ENCODE measurements at regions not wholly inside any gene's neighbourhood (a gene's known extent, or its start where the extent isn't known, plus 50 kb on each side); places are given as distances from the start of the nearest gene placed in this dataset.

GRCh38 chr6:99091985-99092384, 144.2 kb upstream of the FBXL4 start:
- TF ChIP-seq CTCF (IDR thresholded peaks at IDR 0.05; ENCODE audit: unreplicated experiment): no peak
- no peak overlapping the region for H3K4me3 Mint-ChIP-seq (ENCODE audit: unreplicated experiment)
- H3K27ac Mint-ChIP-seq (ENCODE audit: unreplicated experiment): no peak overlapping the region
- no peak for DNase-seq (ENCODE audit: low spot score)
- H3K27me3 Mint-ChIP-seq (ENCODE audit: unreplicated experiment): peaks cover 3% of the 10 kb centered on the region
- no peaks in the 10 kb centered on the region for H3K9me3 Mint-ChIP-seq (ENCODE audit: unreplicated experiment)
- H3K4me1 Mint-ChIP-seq (ENCODE audit: unreplicated experiment): peaks cover 44% of the 10 kb centered on the region
- H3K36me3 Mint-ChIP-seq (ENCODE audit: low read depth, unreplicated experiment): no peaks in the 10 kb centered on the region

- Mint-ChIP-seq H3K36me3 (ENCODE audit: low read depth, unreplicated experiment) (no peaks in the 10 kb centered on the region), H3K9me3 (ENCODE audit: unreplicated experiment) (no peaks in the 10 kb centered on the region), H3K27me3 (ENCODE audit: unreplicated experiment) (peaks cover 2% of the 10 kb centered on the region), H3K4me3 (ENCODE audit: unreplicated experiment) (no peak overlapping the region), H3K27ac (ENCODE audit: unreplicated experiment) (no peak overlapping the region), H3K4me1 (ENCODE audit: unreplicated experiment) (peaks cover 5% of the 10 kb centered on the region)
- DNase-seq (ENCODE audit: low spot score): no peak
- no peak for TF ChIP-seq CTCF (IDR thresholded peaks at IDR 0.05; ENCODE audit: unreplicated experiment)
Measured at GRCh38 chr6:99080191-99080590, 132.4 kb upstream of the FBXL4 start.

GRCh38 chr6:99079058-99079457, 131.3 kb upstream of the FBXL4 start:
- peaks cover 5% of the 10 kb centered on the region for H3K4me1 Mint-ChIP-seq (ENCODE audit: unreplicated experiment)
- peaks cover 2% of the 10 kb centered on the region for H3K27me3 Mint-ChIP-seq (ENCODE audit: unreplicated experiment)

GRCh38 chr6:99073223-99073622, 125.5 kb upstream of the FBXL4 start:
- no peak overlapping the region for H3K4me3 Mint-ChIP-seq (ENCODE audit: unreplicated experiment)
- TF ChIP-seq CTCF (IDR thresholded peaks at IDR 0.05; ENCODE audit: unreplicated experiment): no peak
- H3K4me1 Mint-ChIP-seq (ENCODE audit: unreplicated experiment): no peaks in the 10 kb centered on the region
- no peaks in the 10 kb centered on the region for H3K36me3 Mint-ChIP-seq (ENCODE audit: low read depth, unreplicated experiment)
- no peak overlapping the region for H3K27ac Mint-ChIP-seq (ENCODE audit: unreplicated experiment)
- H3K9me3 Mint-ChIP-seq (ENCODE audit: unreplicated experiment): no peaks in the 10 kb centered on the region
- H3K27me3 Mint-ChIP-seq (ENCODE audit: unreplicated experiment): no peaks in the 10 kb centered on the region
- DNase-seq (ENCODE audit: low spot score): no peak

More at GRCh38 chr6:99079058-99079457, 131.3 kb upstream of the FBXL4 start:
- Mint-ChIP-seq H3K4me3 (ENCODE audit: unreplicated experiment) (no peak overlapping the region), H3K36me3 (ENCODE audit: low read depth, unreplicated experiment) (no peaks in the 10 kb centered on the region), H3K9me3 (ENCODE audit: unreplicated experiment) (no peaks in the 10 kb centered on the region), H3K27ac (ENCODE audit: unreplicated experiment) (no peak overlapping the region)
- TF ChIP-seq CTCF (IDR thresholded peaks at IDR 0.05; ENCODE audit: unreplicated experiment): no peak
- no peak for DNase-seq (ENCODE audit: low spot score)

- TF ChIP-seq CTCF (IDR thresholded peaks at IDR 0.05; ENCODE audit: unreplicated experiment): no peak
Measured at GRCh38 chr6:99066044-99066443, 118.3 kb upstream of the FBXL4 start.

More at GRCh38 chr6:99066044-99066443, 118.3 kb upstream of the FBXL4 start:
- H3K36me3 Mint-ChIP-seq (ENCODE audit: low read depth, unreplicated experiment): no peaks in the 10 kb centered on the region
- DNase-seq (ENCODE audit: low spot score): no peak
- H3K9me3 Mint-ChIP-seq (ENCODE audit: unreplicated experiment): no peaks in the 10 kb centered on the region
- no peak overlapping the region for H3K27ac Mint-ChIP-seq (ENCODE audit: unreplicated experiment)
- H3K4me1 Mint-ChIP-seq (ENCODE audit: unreplicated experiment): no peaks in the 10 kb centered on the region
- H3K4me3 Mint-ChIP-seq (ENCODE audit: unreplicated experiment): no peak overlapping the region
- H3K27me3 Mint-ChIP-seq (ENCODE audit: unreplicated experiment): no peaks in the 10 kb centered on the region
